ENCODE measurements at regions not wholly inside any gene's neighbourhood (a gene's known extent, or its start where the extent isn't known, plus 50 kb on each side); places are given as distances from the start of the nearest gene placed in this dataset.

GRCh38 chr17:55575058-55575636 lies 63.9 kb upstream of the SMIM36 start:
- Histone ChIP-seq H3K4me3 (no peak overlapping the region), H3K9me3 (no peaks in the 10 kb centered on the region), H3K27ac (peak overlapping the region in 1 of 4 donors; percentile 85), H3K36me3 (no peaks in the 10 kb centered on the region), H3K27me3 (no peaks in the 10 kb centered on the region), H3K4me1 (peaks cover 0 to 7% (median 0%) of the 10 kb centered on the region in 4 donors)
- no peak for DNase-seq
- TF ChIP-seq POLR2A (IDR thresholded peaks at IDR 0.05) = no peak
- TF ChIP-seq CTCF (IDR thresholded peaks at IDR 0.05) = no peak

DNA sequence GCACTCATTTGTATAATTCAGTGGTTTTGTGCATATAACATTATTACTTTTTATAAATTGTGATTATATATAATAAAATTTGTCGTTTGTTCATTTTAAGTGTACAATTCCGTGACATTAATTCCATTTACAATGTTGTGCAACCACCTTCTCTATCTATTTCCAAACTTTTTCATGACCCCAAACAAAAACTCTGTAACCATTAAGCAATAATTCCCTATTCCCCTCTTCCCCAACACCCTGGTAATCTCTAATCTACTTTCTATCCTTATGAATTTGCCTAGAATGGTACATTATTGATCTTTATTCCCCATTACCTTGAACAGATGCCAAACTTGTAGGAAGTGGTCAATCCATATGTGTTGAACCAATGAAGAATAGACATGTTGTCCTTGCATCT lies 61.3 kb upstream of the SMIM36 start:
- Histone ChIP-seq H3K36me3 (no peaks in the 10 kb centered on the region), H3K9me3 (no peaks in the 10 kb centered on the region), H3K4me3 (no peak overlapping the region), H3K27ac (no peak overlapping the region), H3K4me1 (peaks cover 0 to 7% (median 0%) of the 10 kb centered on the region in 4 donors), H3K27me3 (no peaks in the 10 kb centered on the region)
- DNase-seq = no peak
- TF ChIP-seq CTCF (IDR thresholded peaks at IDR 0.05) = no peak
- TF ChIP-seq POLR2A (IDR thresholded peaks at IDR 0.05) = no peak

DNA sequence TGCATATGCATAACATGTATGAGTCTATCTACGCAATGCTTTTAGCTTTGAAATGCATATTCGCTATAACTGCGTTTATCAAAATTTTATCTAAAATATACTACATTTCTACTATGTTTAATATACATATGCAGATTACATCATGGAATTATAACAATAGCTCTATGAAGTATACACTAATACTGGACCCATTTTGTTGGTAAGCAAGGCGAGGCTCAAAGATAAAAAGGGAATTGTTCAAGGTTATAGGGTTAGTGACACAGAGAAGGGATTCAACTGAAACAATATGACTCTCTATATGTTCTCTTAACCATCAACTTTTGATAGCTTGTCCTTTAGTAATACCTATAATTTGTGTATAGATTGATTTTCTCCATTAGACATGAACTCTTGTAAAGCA lies 60.9 kb upstream of the SMIM36 start:
- no peak for DNase-seq
- Histone ChIP-seq H3K27me3 (no peaks in the 10 kb centered on the region), H3K4me1 (peaks cover 0 to 7% (median 0%) of the 10 kb centered on the region in 4 donors), H3K4me3 (no peak overlapping the region), H3K27ac (no peak overlapping the region), H3K9me3 (no peaks in the 10 kb centered on the region), H3K36me3 (no peaks in the 10 kb centered on the region)
- TF ChIP-seq CTCF (IDR thresholded peaks at IDR 0.05) (no peak), POLR2A (IDR thresholded peaks at IDR 0.05) (no peak)

DNA sequence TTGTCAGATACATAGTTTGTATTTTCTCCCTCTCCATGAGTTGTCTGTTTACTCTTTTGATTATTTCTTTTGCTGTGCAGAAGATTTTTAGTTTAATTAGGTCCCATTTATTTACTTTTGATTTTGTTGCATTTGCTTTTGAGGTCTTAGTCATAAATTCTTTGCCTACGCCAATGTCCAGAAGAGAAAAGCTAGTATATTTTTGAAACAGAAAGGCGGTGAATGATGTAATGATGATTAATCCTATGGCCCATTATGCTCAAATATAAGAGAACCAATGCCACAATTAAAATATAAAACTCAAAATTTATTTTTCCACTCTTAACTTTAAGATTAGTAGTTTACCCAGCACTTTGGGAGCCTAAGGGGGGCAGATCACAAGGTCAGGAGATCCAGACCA lies 59.8 kb upstream of the SMIM36 start:
- H3K9me3 ChIP-seq = no peaks in the 10 kb centered on the region
- H3K4me1 ChIP-seq = no peaks in the 10 kb centered on the region
- H3K36me3 ChIP-seq = no peaks in the 10 kb centered on the region
- DNase-seq = no peak
- TF ChIP-seq CTCF (IDR thresholded peaks at IDR 0.05) (no peak), POLR2A (IDR thresholded peaks at IDR 0.05) (no peak)
- H3K27ac ChIP-seq = no peak overlapping the region
- H3K27me3 ChIP-seq = no peaks in the 10 kb centered on the region
- no peak overlapping the region for H3K4me3 ChIP-seq

- Histone ChIP-seq H3K4me1 (no peaks in the 10 kb centered on the region), H3K36me3 (no peaks in the 10 kb centered on the region), H3K4me3 (no peak overlapping the region), H3K27me3 (no peaks in the 10 kb centered on the region), H3K27ac (no peak overlapping the region), H3K9me3 (no peaks in the 10 kb centered on the region)
- no peak for TF ChIP-seq POLR2A (IDR thresholded peaks at IDR 0.05)
- TF ChIP-seq CTCF (IDR thresholded peaks at IDR 0.05) = no peak
- DNase-seq = no peak
Observed at GRCh38 chr17:55570391-55570790, 59.1 kb upstream of the SMIM36 start.
